ENCODE measurements at regions not wholly inside any gene's neighbourhood (a gene's known extent, or its start where the extent isn't known, plus 50 kb on each side); places are given as distances from the start of the nearest gene placed in this dataset.

GRCh38 chr20:2236256-2236655, 59.5 kb upstream of the TGM3 start:
- intact Hi-C loops (cut with DNase I), result no loop called here
- ATAC-seq (no peak), DNase-seq (peak in 2 of 4 donors; percentile 19 to 30)
- H3K27me3 ChIP-seq, result peaks cover 0 to 5% of the 10 kb centered on the region in 2 donors
- H3K9me3 ChIP-seq, result no peaks in the 10 kb centered on the region
- no peak overlapping the region for H3K4me3 ChIP-seq
- H3K36me3 ChIP-seq, result no peaks in the 10 kb centered on the region
- no peak overlapping the region for H3K27ac ChIP-seq
- no peak for TF ChIP-seq CTCF (IDR thresholded peaks at IDR 0.05)
- H3K4me1 ChIP-seq, result no peaks in the 10 kb centered on the region

- Histone ChIP-seq H3K9me3 (no peaks in the 10 kb centered on the region), H3K27ac (no peak overlapping the region), H3K4me3 (no peak overlapping the region), H3K36me3 (no peaks in the 10 kb centered on the region), H3K4me1 (no peaks in the 10 kb centered on the region), H3K27me3 (peaks cover 0 to 5% of the 10 kb centered on the region in 2 donors)
- no peak for TF ChIP-seq CTCF (IDR thresholded peaks at IDR 0.05)
- DNase-seq (peak in 1 of 4 donors; percentile 35), ATAC-seq (peak; percentile 63)
- intact Hi-C loops (cut with DNase I), result no loop called here
These were observed 58.7 kb upstream of the TGM3 start for GRCh38 chr20:2237059-2237458.

- TF ChIP-seq CTCF (IDR thresholded peaks at IDR 0.05), result no peak
- no peak overlapping the region for H3K27ac ChIP-seq
- intact Hi-C loops (cut with DNase I), result no loop called here
- no peaks in the 10 kb centered on the region for H3K4me1 ChIP-seq
- DNase-seq (no peak), ATAC-seq (no peak)
- no peaks in the 10 kb centered on the region for H3K9me3 ChIP-seq
- no peak overlapping the region for H3K4me3 ChIP-seq
- H3K36me3 ChIP-seq, result no peaks in the 10 kb centered on the region
- peaks cover 0 to 5% of the 10 kb centered on the region in 2 donors for H3K27me3 ChIP-seq
These were observed 57.2 kb upstream of the TGM3 start for GRCh38 chr20:2238601-2239000.

- H3K4me1 ChIP-seq, result no peaks in the 10 kb centered on the region
- no peaks in the 10 kb centered on the region for H3K36me3 ChIP-seq
- intact Hi-C loops (cut with DNase I), result no loop called here
- no peak overlapping the region for H3K4me3 ChIP-seq
- ATAC-seq (no peak), DNase-seq (no peak)
- TF ChIP-seq CTCF (IDR thresholded peaks at IDR 0.05), result no peak
- H3K9me3 ChIP-seq, result no peaks in the 10 kb centered on the region
- no peak overlapping the region for H3K27ac ChIP-seq
- peaks cover 0 to 26% of the 10 kb centered on the region in 2 donors for H3K27me3 ChIP-seq
These were observed 55.0 kb upstream of the TGM3 start for GRCh38 chr20:2240835-2241234.

- no peak for TF ChIP-seq CTCF (IDR thresholded peaks at IDR 0.05)
- no peaks in the 10 kb centered on the region for H3K9me3 ChIP-seq
- peaks cover 0 to 39% of the 10 kb centered on the region in 2 donors for H3K27me3 ChIP-seq
- intact Hi-C loops (cut with DNase I), result no loop called here
- no peak overlapping the region for H3K27ac ChIP-seq
- no peaks in the 10 kb centered on the region for H3K36me3 ChIP-seq
- no peak overlapping the region for H3K4me3 ChIP-seq
- H3K4me1 ChIP-seq, result no peaks in the 10 kb centered on the region
- DNase-seq (no peak), ATAC-seq (no peak)
These were observed 53.1 kb upstream of the TGM3 start for GRCh38 chr20:2242678-2243077.

All from left lung (tissue), 4 donors.